ENCODE measurements at regions not wholly inside any gene's neighbourhood (a gene's known extent, or its start where the extent isn't known, plus 50 kb on each side); places are given as distances from the start of the nearest gene placed in this dataset.

DNA sequence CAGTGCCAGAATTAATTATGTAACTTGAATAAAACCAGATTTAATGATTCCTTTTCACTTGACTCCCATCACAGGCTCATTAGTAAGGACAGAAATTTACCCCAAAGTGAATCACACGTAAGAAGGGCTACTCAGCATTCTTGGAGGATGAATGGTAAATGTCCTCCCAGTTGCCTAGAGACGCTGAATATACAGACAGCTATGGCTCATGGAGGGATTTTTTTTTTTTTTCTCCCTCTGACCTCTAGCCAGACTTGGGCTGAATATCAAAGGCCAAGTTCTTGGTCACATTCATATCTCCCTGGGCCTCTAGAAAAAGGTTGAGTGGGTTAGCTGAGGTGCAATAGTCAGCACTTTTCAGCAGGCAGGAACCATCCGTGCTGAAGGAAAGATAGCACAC is 77.5 kb downstream of the PHLDA1 start:
- WGBS, 2 experiments (ENCODE audit: extremely low coverage in 2 of 2, insufficient read length in 1 of 2) = no CpG with 5 or more reads among the region's 3 CpGs
- dilution Hi-C loops (cut with HindIII; ENCODE audit: low sequenced_read_pairs, unreplicated experiment) = no loop called here

More for the DNA sequence above, 77.5 kb downstream of the PHLDA1 start:
- Histone ChIP-seq H3K36me3 (ENCODE audit: control insufficient read depth, insufficient read depth, low read length) (no peaks in the 10 kb centered on the region), H3K9ac (ENCODE audit: low read depth, low read length) (no peak overlapping the region; the same call in 1 of the 2 replicates), H3K9me3 (ENCODE audit: control insufficient read depth, insufficient read depth, low read length) (no peaks in the 10 kb centered on the region), H2AFZ (replicated peaks; ENCODE audit: low read length, poor library complexity) (peak overlapping the region; percentile 59), H4K8ac (ENCODE audit: low read depth in 2 of 2, low read length in 2 of 2) (peak overlapping the region; percentile 89 to 91), H3K4ac (ENCODE audit: low read depth, low read length) (peak overlapping the region; percentile 99), H2AK5ac (ENCODE audit: low read depth, low read length) (peak overlapping the region; percentile 69), H4K20me1 (ENCODE audit: insufficient read depth, low read length) (no peaks in the 10 kb centered on the region), H4K91ac (ENCODE audit: insufficient read depth, low read depth, low read length) (peak overlapping the region; percentile 96), H3K14ac (replicated peaks; ENCODE audit: low read depth, low read length) (peak overlapping the region; percentile 85), H3K27me3 (ENCODE audit: control insufficient read depth, insufficient read depth, low read length) (no peaks in the 10 kb centered on the region), H3K79me1 (ENCODE audit: low read depth in 1 of 2, low read length in 2 of 2) (0 out of 4 replicates have a peak, but pooled peaks cover 0 to 8% of the 10 kb centered on the region in 2 experiments), H3K9me1 (ENCODE audit: insufficient read depth, low read length) (peaks cover 10% of the 10 kb centered on the region; the same call in 1 of the 2 replicates), H3K4me3 (ENCODE audit: insufficient read depth, low read depth, low read length) (no peak overlapping the region), H3K27ac (ENCODE audit: insufficient read depth, low read length) (peak overlapping the region; percentile 91), H2BK15ac (ENCODE audit: low read depth, low read length) (peak overlapping the region; percentile 95), H3K4me2 (ENCODE audit: low read depth, low read length) (peak overlapping the region; percentile 39; the same call in 1 of the 2 replicates), H4K5ac (ENCODE audit: low read depth, low read length) (peak overlapping the region; percentile 90), H2AK9ac (replicated peaks; ENCODE audit: low read depth, low read length, poor library complexity) (no peak overlapping the region), H3K18ac (ENCODE audit: low read depth, low read length) (peak overlapping the region; percentile 96), H2BK120ac (ENCODE audit: low read depth, low read length) (peak overlapping the region; percentile 98), H3K23ac (ENCODE audit: low read depth, low read length) (peak overlapping the region; percentile 94), H2BK20ac (ENCODE audit: low read depth, low read length) (peak overlapping the region; percentile 99), H2BK5ac (ENCODE audit: low read depth, low read length, poor library complexity, severe bottlenecking) (peak overlapping the region; percentile 98), H3K56ac (ENCODE audit: extremely low read depth, insufficient read depth, low read length) (peak overlapping the region; percentile 96), H3K4me1 (ENCODE audit: control insufficient read depth, insufficient read depth, low read length) (peaks cover 18% of the 10 kb centered on the region)
- ATAC-seq (ENCODE audit: low read depth) (peak; percentile 81), DNase-seq (peak; percentile 97)
- in situ Hi-C loops (cut with MboI; ENCODE audit: low sequenced_read_pairs) = loop anchor here (5.0 kb wide), 1 partner anchor 68 kb away; no protein-coding TSS in a partner anchor
- TF ChIP-seq RFX5 (IDR thresholded peaks at IDR 0.05; ENCODE audit: low read depth, low read length) (no peak), CHD1 (IDR thresholded peaks at IDR 0.05; ENCODE audit: low read depth, low read length) (no peak), USF2 (IDR thresholded peaks at IDR 0.05; ENCODE audit: low read depth, low read length) (0 out of 2 replicates have a peak, but pooled peaks have one; percentile 9), MAFK (IDR thresholded peaks at IDR 0.05; ENCODE audit: low read depth, low read length) (peak; percentile 94), FOS (IDR thresholded peaks at IDR 0.05; ENCODE audit: low read depth, low read length) (peak; percentile 95), RCOR1 (IDR thresholded peaks at IDR 0.05; ENCODE audit: insufficient replicate concordance, low read length) (peak; percentile 28), SMC3 (IDR thresholded peaks at IDR 0.05; ENCODE audit: low read depth, low read length) (no peak), POLR2A (IDR thresholded peaks at IDR 0.05; ENCODE audit: low read depth, low read length) (no peak), MXI1 (IDR thresholded peaks at IDR 0.05; ENCODE audit: borderline replicate concordance, low read depth, low read length) (no peak), CEBPB (IDR thresholded peaks at IDR 0.05; ENCODE audit: low read depth, low read length) (no peak), NFE2L2 (IDR thresholded peaks at IDR 0.05; ENCODE audit: low read depth, low read length) (peak; percentile 74), MAZ (IDR thresholded peaks at IDR 0.05; ENCODE audit: borderline replicate concordance, low read depth, low read length) (0 out of 2 replicates have a peak, but pooled peaks have one; percentile 13), BHLHE40 (IDR thresholded peaks at IDR 0.05; ENCODE audit: low read depth, low read length) (peak; percentile 59), ELK1 (IDR thresholded peaks at IDR 0.05; ENCODE audit: borderline replicate concordance, low read depth, low read length) (no peak), RAD21 (IDR thresholded peaks at IDR 0.05; ENCODE audit: low read length) (peak; percentile 21; the same call in 1 of the 2 replicates)
- TF ChIP-seq, protein P1, sequence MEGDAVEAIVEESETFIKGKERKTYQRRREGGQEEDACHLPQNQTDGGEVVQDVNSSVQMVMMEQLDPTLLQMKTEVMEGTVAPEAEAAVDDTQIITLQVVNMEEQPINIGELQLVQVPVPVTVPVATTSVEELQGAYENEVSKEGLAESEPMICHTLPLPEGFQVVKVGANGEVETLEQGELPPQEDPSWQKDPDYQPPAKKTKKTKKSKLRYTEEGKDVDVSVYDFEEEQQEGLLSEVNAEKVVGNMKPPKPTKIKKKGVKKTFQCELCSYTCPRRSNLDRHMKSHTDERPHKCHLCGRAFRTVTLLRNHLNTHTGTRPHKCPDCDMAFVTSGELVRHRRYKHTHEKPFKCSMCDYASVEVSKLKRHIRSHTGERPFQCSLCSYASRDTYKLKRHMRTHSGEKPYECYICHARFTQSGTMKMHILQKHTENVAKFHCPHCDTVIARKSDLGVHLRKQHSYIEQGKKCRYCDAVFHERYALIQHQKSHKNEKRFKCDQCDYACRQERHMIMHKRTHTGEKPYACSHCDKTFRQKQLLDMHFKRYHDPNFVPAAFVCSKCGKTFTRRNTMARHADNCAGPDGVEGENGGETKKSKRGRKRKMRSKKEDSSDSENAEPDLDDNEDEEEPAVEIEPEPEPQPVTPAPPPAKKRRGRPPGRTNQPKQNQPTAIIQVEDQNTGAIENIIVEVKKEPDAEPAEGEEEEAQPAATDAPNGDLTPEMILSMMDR (conservative IDR thresholded peaks at IDR 0.05; ENCODE audit: low read depth, low read length) = no peak
- intact Hi-C loops (cut with micrococcal nuclease) = loop anchor here (1.0 to 5.0 kb wide), 2 partner anchors 23 to 137 kb away; no protein-coding TSS in a partner anchor
- no TSS peak for BruUV-seq (replicated peaks)
- ChIA-PET POLR2A (ENCODE audit: unreplicated experiment) (no interaction called here), CTCF (interaction anchor here (0.6 kb wide), 1 partner anchor 316 kb away, joined by 4 read pairs; no protein-coding TSS in a partner anchor)
